Lung (tissue), 11 donors: ENCODE measurements at regions not wholly inside any gene's neighbourhood (a gene's known extent, or its start where the extent isn't known, plus 50 kb on each side); places are given as distances from the start of the nearest gene placed in this dataset.

ENCODE experiments used
- ATAC-seq: fragments of 200-7000 bp; cut with Tn5 transposase; one replicate; pipeline ENCODE4 v1.9.1; 2020; ENCODE audit warnings: moderate number of reproducible peaks; ENCODE audit not compliant: insufficient read depth, low FRiP score
- DNase-seq, 3 donors: peaks; one replicate each; pipeline ENCODE4 v3.0.0-alpha.2; 2013 to 2017
- H3K27ac ChIP-seq, 2 donors: one replicate each; pipeline ENCODE4 v1.5.1; 2013; ENCODE audit warnings: mild to moderate bottlenecking in 2 of 2, moderate library complexity in 2 of 2, control low read depth in 1 of 2, inconsistent platforms in 1 of 2, low read depth in 1 of 2, low read length in 1 of 2
- H3K27me3 ChIP-seq, 3 donors: one replicate each; pipeline ENCODE4 v1.5.1; 2013; ENCODE audit warnings: low read length in 2 of 3; ENCODE audit not compliant: control insufficient read depth in 3 of 3, insufficient read depth in 3 of 3
- H3K36me3 ChIP-seq, 4 donors: one replicate each; pipeline ENCODE4 v1.5.1; 2013; ENCODE audit warnings: low read length in 4 of 4, mild to moderate bottlenecking in 1 of 4, moderate library complexity in 1 of 4; ENCODE audit not compliant: control insufficient read depth in 4 of 4, insufficient read depth in 4 of 4
- H3K4me1 ChIP-seq, 5 donors: one replicate each; pipeline ENCODE4 v1.5.1; 2013; ENCODE audit warnings: low read length in 5 of 5, mild to moderate bottlenecking in 2 of 5, moderate library complexity in 1 of 5; ENCODE audit not compliant: control insufficient read depth in 5 of 5, insufficient read depth in 5 of 5
- H3K4me3 ChIP-seq: one replicate; pipeline ENCODE4 v1.5.1; 2013; ENCODE audit warnings: mild to moderate bottlenecking, control low read depth, moderate library complexity
- H3K9ac ChIP-seq, 2 donors: one replicate each; pipeline ENCODE4 v1.5.1; 2013; ENCODE audit warnings: low read length in 2 of 2, control low read depth in 1 of 2; ENCODE audit not compliant: insufficient read depth in 1 of 2
- H3K9me3 ChIP-seq, 4 donors: one replicate each; pipeline ENCODE4 v1.5.1; 2013; ENCODE audit warnings: low read length in 3 of 4, mild to moderate bottlenecking in 1 of 4, moderate library complexity in 1 of 4; ENCODE audit not compliant: control insufficient read depth in 4 of 4, insufficient read depth in 3 of 4
- WGBS, 2 donors: extraction: QIAGEN DNeasy Blood & Tissue Kit; methylation state at CpG; one replicate each; pipeline ENCODE4 v1.1.7; 2013; 5-methylcytosine and 5-hydroxymethylcytosine counted together
- TF ChIP-seq, protein P1 (sequence below): IDR thresholded peaks from 2 replicates; pipeline ENCODE4 v1.5.1; 2012; ENCODE audit warnings: mild to moderate bottlenecking; ENCODE audit errors: control extremely low read depth, extremely low read depth
- donor health status: control.
- donor health status: control.
- donor health status: Bipolar disorder and iron deficiency.
- donor health status: healthy.
- donor health status: DM: yes; HTN: yes; CAD: no.

DNA sequence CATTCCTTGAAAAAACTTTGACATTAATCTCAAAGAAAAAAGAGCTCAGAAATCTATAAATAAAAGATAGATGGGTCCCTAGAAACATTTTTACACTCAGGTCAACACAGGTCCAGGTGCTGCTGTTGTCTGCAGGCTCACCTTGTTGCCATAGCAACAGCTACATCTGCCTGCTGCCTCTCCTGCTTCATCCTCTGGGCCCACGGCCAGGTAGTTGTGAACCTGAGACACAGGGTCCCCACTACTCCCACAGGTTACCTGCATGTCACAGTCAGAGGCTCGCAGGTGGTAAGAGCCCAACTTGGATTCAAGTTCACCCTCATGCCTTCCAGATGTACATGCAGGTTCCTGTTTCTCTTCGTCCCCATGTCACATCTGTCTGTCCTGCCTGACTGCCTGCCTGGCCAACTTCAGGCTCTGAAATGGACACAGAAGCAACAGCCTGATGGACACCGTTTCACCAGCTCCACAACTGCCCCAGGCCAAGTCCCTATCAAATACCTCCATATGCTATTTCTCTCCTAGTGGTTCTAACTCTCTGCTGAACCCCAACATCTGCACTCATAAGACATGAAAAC, 88.3 kb upstream of the SALL3 start:
- no peaks in the 10 kb centered on the region for H3K27me3 ChIP-seq
- no peak overlapping the region for H3K9ac ChIP-seq
- H3K4me3 ChIP-seq, result no peak overlapping the region
- H3K4me1 ChIP-seq, result peaks cover 0 to 7% (median 0%) of the 10 kb centered on the region in 5 donors
- TF ChIP-seq, protein P1, sequence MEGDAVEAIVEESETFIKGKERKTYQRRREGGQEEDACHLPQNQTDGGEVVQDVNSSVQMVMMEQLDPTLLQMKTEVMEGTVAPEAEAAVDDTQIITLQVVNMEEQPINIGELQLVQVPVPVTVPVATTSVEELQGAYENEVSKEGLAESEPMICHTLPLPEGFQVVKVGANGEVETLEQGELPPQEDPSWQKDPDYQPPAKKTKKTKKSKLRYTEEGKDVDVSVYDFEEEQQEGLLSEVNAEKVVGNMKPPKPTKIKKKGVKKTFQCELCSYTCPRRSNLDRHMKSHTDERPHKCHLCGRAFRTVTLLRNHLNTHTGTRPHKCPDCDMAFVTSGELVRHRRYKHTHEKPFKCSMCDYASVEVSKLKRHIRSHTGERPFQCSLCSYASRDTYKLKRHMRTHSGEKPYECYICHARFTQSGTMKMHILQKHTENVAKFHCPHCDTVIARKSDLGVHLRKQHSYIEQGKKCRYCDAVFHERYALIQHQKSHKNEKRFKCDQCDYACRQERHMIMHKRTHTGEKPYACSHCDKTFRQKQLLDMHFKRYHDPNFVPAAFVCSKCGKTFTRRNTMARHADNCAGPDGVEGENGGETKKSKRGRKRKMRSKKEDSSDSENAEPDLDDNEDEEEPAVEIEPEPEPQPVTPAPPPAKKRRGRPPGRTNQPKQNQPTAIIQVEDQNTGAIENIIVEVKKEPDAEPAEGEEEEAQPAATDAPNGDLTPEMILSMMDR, result no peak
- DNase-seq (no peak), ATAC-seq (no peak)
- peaks cover 0 to 7% (median 3%) of the 10 kb centered on the region in 4 donors for H3K9me3 ChIP-seq
- H3K27ac ChIP-seq, result no peak overlapping the region
- H3K36me3 ChIP-seq, result no peaks in the 10 kb centered on the region
- WGBS, 2 donors, result 80 to 87% methylated on average over 4 of the region's 4 CpGs

DNA sequence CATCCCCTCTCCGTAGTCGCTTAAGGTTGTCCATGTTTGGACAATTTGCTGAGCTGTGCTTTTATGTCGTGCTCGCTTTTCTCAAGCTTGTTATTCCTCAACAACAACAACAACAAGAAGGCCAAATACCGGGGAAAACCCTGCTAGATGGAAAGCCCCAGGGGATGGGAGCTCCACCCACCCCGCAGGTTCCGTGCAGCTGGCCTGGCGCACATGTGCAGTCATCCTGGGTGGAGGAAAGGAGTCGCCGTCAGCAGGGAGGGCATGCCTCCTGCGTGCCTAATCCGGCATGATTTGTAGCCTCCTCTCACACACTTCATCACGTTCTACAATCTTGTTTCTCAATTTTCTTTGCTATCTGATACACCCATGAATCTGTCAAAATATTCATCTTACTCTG, 87.4 kb upstream of the SALL3 start:
- Histone ChIP-seq H3K4me1 (peaks cover 0 to 9% (median 0%) of the 10 kb centered on the region in 5 donors), H3K27me3 (no peaks in the 10 kb centered on the region), H3K4me3 (no peak overlapping the region), H3K9ac (no peak overlapping the region), H3K27ac (no peak overlapping the region), H3K36me3 (no peaks in the 10 kb centered on the region), H3K9me3 (peaks cover 0 to 7% (median 3%) of the 10 kb centered on the region in 4 donors)
- no peak for DNase-seq
- no peak for ATAC-seq
- TF ChIP-seq, protein P1, result no peak
- WGBS, 2 donors, result 90 to 91% methylated on average over 13 of the region's 13 CpGs

DNA sequence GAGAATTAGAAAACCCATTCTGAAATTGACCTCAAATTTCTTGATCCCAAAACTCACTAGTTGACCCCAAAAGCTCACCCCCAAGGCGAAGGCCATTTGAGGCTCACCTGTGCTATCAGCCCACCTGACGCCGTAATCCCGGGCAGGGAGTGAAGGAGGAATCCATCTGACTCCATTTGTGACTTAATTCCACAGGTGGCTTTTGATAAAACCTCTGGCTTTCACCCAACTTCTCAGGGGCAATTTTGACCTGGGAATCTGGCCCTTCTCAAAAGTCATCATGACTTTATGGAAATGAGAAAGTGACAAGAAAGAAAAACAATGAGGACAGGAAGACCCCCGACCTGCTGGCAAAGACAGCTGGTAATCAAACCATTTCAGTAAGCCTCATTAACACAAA, 86.9 kb upstream of the SALL3 start:
- Histone ChIP-seq H3K4me1 (peaks cover 0 to 10% (median 0%) of the 10 kb centered on the region in 5 donors), H3K36me3 (no peaks in the 10 kb centered on the region), H3K27ac (no peak overlapping the region), H3K4me3 (no peak overlapping the region), H3K27me3 (no peaks in the 10 kb centered on the region), H3K9ac (no peak overlapping the region), H3K9me3 (peaks cover 0 to 7% (median 3%) of the 10 kb centered on the region in 4 donors)
- ATAC-seq (no peak), DNase-seq (no peak)
- WGBS, 2 donors, result 85 to 90% methylated on average over 5 of the region's 5 CpGs
- TF ChIP-seq, protein P1, result no peak
